ENCODE measurements at regions not wholly inside any gene's neighbourhood (a gene's known extent, or its start where the extent isn't known, plus 50 kb on each side); places are given as distances from the start of the nearest gene placed in this dataset.

DNA sequence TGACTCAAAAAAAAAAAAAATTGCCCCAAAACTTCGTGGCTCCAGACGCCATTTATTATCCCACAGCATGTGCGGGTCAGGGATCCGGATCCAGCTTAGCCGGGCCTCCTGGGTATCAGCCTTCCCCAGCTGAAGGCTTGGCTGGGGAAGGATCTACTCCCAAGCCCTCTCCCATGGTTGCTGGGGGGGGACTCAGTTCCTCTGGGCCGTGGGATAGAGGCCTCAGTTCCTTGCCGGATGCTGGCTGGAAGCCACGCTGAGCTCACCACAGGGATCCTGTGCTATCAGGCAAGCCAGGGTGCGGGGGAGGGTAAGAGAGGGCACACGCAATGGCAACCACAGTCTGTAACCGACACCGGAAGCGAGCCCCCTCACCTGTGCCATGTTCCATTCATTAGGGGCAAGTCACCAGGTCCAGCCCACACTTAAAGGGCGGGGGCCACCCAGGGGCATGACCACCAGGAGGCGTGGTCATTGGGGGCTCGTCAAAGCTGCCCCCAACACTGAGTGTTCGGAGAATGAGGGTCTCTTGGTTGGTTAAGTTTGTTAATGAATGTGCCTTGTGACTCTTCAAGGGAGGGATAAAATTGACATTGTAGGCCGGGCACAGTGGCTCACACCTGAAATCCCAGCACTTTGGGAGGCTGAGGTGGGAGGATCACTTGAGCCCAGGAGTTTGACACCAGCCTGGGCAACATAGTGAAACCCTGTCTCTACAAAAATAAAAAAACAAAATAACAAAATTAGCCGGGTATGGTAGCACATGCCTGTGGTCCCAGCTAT, 210.0 kb upstream of the GSE1 start:
- in situ Hi-C loops (cut with MboI; ENCODE audit: low sequenced_read_pairs) (no loop called here), dilution Hi-C loops (cut with HindIII; ENCODE audit: low sequenced_read_pairs, unreplicated experiment) (no loop called here), intact Hi-C loops (cut with micrococcal nuclease) (no loop called here)
- peak overlapping the region; percentile 65 for H2AK9ac ChIP-seq (replicated peaks; ENCODE audit: low read depth, low read length, poor library complexity)
- DNase-seq = peak; percentile 77
- H3K9me1 ChIP-seq (ENCODE audit: insufficient read depth, low read length) = peaks cover 8% of the 10 kb centered on the region
- H4K8ac ChIP-seq (ENCODE audit: low read depth in 2 of 2, low read length in 2 of 2) = peak overlapping the region; percentile 8 to 12; a peak in 2 of 4 replicates
- BruUV-seq (replicated peaks) = no TSS peak
- H3K9ac ChIP-seq (ENCODE audit: low read depth, low read length) = no peak overlapping the region
- TF ChIP-seq MAZ (IDR thresholded peaks at IDR 0.05; ENCODE audit: borderline replicate concordance, low read depth, low read length) (peak; percentile 38; the same call in 1 of the 2 replicates), FOS (IDR thresholded peaks at IDR 0.05; ENCODE audit: low read depth, low read length) (no peak), CHD1 (IDR thresholded peaks at IDR 0.05; ENCODE audit: low read depth, low read length) (no peak), MXI1 (IDR thresholded peaks at IDR 0.05; ENCODE audit: borderline replicate concordance, low read depth, low read length) (0 out of 2 replicates have a peak, but pooled peaks have one; percentile 38)
- 74% methylated on average over 3 of the region's 19 CpGs; no CpG with 5 or more reads in 1 of the 2 experiments for WGBS, 2 experiments (ENCODE audit: extremely low coverage in 2 of 2, insufficient read length in 1 of 2)
- H3K36me3 ChIP-seq (ENCODE audit: control insufficient read depth, insufficient read depth, low read length) = no peaks in the 10 kb centered on the region
- no peaks in the 10 kb centered on the region; the same call in none of the 2 replicates for H4K20me1 ChIP-seq (ENCODE audit: insufficient read depth, low read length)
- H3K18ac ChIP-seq (ENCODE audit: low read depth, low read length) = no peak overlapping the region
- peak overlapping the region; percentile 35 for H2AK5ac ChIP-seq (ENCODE audit: low read depth, low read length)
- POLR2A ChIA-PET (ENCODE audit: unreplicated experiment) = no interaction called here
- H3K4me3 ChIP-seq (ENCODE audit: insufficient read depth, low read depth, low read length) = no peak overlapping the region
- no peak overlapping the region for H3K23ac ChIP-seq (ENCODE audit: low read depth, low read length)
- H3K4ac ChIP-seq (ENCODE audit: low read depth, low read length) = peak overlapping the region; percentile 33
- peak overlapping the region; percentile 29; the same call in 1 of the 2 replicates for H2BK20ac ChIP-seq (ENCODE audit: low read depth, low read length)
- H3K14ac ChIP-seq (replicated peaks; ENCODE audit: low read depth, low read length) = 0 out of 2 replicates have a peak overlapping the region, but pooled peaks have one; percentile 31
- H2AFZ ChIP-seq (replicated peaks; ENCODE audit: low read length, poor library complexity) = peak overlapping the region; percentile 39
- H3K9me3 ChIP-seq (ENCODE audit: control insufficient read depth, insufficient read depth, low read length) = no peaks in the 10 kb centered on the region; the same call in 1 of the 2 replicates
- no peak overlapping the region for H3K27ac ChIP-seq (ENCODE audit: insufficient read depth, low read length)
- H2BK5ac ChIP-seq (ENCODE audit: low read depth, low read length, poor library complexity, severe bottlenecking) = no peak overlapping the region
- H4K91ac ChIP-seq (ENCODE audit: insufficient read depth, low read depth, low read length) = no peak overlapping the region; the same call in 1 of the 2 replicates
- H3K79me1 ChIP-seq (ENCODE audit: low read depth in 1 of 2, low read length in 2 of 2) = peaks cover 16 to 43% of the 10 kb centered on the region in 2 experiments
- peaks cover 5% of the 10 kb centered on the region for H3K4me1 ChIP-seq (ENCODE audit: control insufficient read depth, insufficient read depth, low read length)
- peak overlapping the region; percentile 35; the same call in 1 of the 2 replicates for H2BK120ac ChIP-seq (ENCODE audit: low read depth, low read length)
- H4K5ac ChIP-seq (ENCODE audit: low read depth, low read length) = no peak overlapping the region
- H3K56ac ChIP-seq (ENCODE audit: extremely low read depth, insufficient read depth, low read length) = no peak overlapping the region
- no peak overlapping the region for H3K4me2 ChIP-seq (ENCODE audit: low read depth, low read length)
- ATAC-seq (ENCODE audit: low read depth) = peak; percentile 82
- H2BK15ac ChIP-seq (ENCODE audit: low read depth, low read length) = no peak overlapping the region
- H3K27me3 ChIP-seq (ENCODE audit: control insufficient read depth, insufficient read depth, low read length) = no peaks in the 10 kb centered on the region
- CTCF ChIA-PET = interaction anchor here (0.6 kb wide), 1 partner anchor 53 kb away, joined by 4 read pairs; no protein-coding TSS in a partner anchor

Data from IMR-90 (cell line).